ENCODE measurements at regions not wholly inside any gene's neighbourhood (a gene's known extent, or its start where the extent isn't known, plus 50 kb on each side); places are given as distances from the start of the nearest gene placed in this dataset.

DNA sequence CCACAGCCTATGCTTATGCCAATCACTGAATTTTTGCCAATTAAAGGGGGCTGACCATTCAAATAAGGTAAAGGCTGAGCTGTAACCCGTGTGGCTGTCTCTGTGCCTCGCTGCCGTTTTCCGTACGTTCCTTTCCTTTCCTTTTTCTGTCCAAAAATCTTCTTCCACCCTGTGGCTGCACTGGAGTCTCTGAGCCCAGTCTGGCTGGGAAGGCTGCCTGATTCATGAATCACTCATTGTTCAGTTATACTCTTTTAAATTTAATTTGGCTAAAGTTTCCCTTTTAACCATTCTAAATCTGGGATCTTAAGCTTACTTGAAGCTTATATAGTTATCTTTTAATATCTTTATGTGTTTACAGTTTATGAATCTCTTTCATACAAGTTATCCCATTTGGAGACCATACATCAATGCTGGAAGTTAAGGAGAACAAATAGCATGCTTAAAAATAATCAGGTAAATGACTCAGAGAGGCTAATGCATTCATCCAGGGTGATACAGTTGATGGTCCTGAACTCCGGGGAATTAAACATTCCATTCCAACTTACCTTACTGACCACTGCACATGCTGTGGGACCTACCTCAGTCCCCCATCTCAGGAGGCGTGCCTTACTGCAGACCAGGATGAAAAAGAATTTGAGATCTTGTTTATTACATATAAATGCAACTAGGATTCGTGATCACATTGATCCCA, 385.3 kb upstream of the ADARB2 start:
- TF ChIP-seq POLR2A (IDR thresholded peaks at IDR 0.05): no peak
- TF ChIP-seq POLR2AphosphoS5 (IDR thresholded peaks at IDR 0.05): no peak
- TF ChIP-seq, protein P1, sequence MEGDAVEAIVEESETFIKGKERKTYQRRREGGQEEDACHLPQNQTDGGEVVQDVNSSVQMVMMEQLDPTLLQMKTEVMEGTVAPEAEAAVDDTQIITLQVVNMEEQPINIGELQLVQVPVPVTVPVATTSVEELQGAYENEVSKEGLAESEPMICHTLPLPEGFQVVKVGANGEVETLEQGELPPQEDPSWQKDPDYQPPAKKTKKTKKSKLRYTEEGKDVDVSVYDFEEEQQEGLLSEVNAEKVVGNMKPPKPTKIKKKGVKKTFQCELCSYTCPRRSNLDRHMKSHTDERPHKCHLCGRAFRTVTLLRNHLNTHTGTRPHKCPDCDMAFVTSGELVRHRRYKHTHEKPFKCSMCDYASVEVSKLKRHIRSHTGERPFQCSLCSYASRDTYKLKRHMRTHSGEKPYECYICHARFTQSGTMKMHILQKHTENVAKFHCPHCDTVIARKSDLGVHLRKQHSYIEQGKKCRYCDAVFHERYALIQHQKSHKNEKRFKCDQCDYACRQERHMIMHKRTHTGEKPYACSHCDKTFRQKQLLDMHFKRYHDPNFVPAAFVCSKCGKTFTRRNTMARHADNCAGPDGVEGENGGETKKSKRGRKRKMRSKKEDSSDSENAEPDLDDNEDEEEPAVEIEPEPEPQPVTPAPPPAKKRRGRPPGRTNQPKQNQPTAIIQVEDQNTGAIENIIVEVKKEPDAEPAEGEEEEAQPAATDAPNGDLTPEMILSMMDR (IDR thresholded peaks at IDR 0.05): no peak
- no peak for TF ChIP-seq EP300 (IDR thresholded peaks at IDR 0.05; ENCODE audit: low read depth)
- Histone ChIP-seq H3K9me3 (peaks cover 2 to 3% of the 10 kb centered on the region in 2 donors), H3K27me3 (no peaks in the 10 kb centered on the region), H3K27ac (no peak overlapping the region), H3K36me3 (no peaks in the 10 kb centered on the region), H3K4me1 (no peaks in the 10 kb centered on the region), H3K4me3 (no peak overlapping the region)
- no peak for DNase-seq
- intact Hi-C loops (cut with DNase I; ENCODE audit: low total_unique reads): no loop called here
- in situ Hi-C loops (cut with MboI; ENCODE audit: low pct_ligation_motif_present in 1 of 4, low pct_unique_long_range_greater_than_20kb in 1 of 4, low sequenced_read_pairs in 3 of 4): no loop called here
- WGBS, 2 donors (ENCODE audit: low coverage in 1 of 2): 59 to 77% methylated on average over 8 of the region's 8 CpGs

DNA sequence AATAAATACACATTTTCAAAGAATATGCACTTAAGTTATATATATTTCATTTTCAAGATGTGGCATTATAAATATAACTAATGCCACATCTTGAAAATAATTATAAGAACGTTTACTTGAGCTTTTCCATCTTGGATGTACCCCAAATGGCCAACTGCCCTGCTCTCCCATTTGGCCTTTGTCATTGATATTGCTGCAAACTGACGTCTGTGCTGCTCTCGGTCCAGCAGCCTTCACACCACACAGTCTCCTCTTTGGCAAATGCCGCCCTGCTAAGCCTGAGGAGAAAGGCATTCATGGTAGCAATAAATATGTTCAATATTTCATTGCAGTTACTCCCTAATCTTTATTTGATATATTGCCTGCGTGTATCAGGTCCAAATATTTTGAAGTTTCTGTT, 384.6 kb upstream of the ADARB2 start:
- Histone ChIP-seq H3K4me1 (no peaks in the 10 kb centered on the region), H3K4me3 (no peak overlapping the region), H3K27ac (no peak overlapping the region), H3K36me3 (no peaks in the 10 kb centered on the region), H3K9me3 (peaks cover 3 to 4% of the 10 kb centered on the region in 2 donors), H3K27me3 (no peaks in the 10 kb centered on the region)
- no peak for DNase-seq
- 29 to 38% methylated on average over 4 to 5 of the region's 5 CpGs for WGBS, 2 donors (ENCODE audit: low coverage in 1 of 2)
- in situ Hi-C loops (cut with MboI; ENCODE audit: low pct_ligation_motif_present in 1 of 4, low pct_unique_long_range_greater_than_20kb in 1 of 4, low sequenced_read_pairs in 3 of 4) (no loop called here), intact Hi-C loops (cut with DNase I; ENCODE audit: low total_unique reads) (no loop called here)
- no peak for TF ChIP-seq POLR2A (IDR thresholded peaks at IDR 0.05)
- TF ChIP-seq EP300 (IDR thresholded peaks at IDR 0.05; ENCODE audit: low read depth): no peak
- TF ChIP-seq POLR2AphosphoS5 (IDR thresholded peaks at IDR 0.05): no peak
- TF ChIP-seq, protein P1 (IDR thresholded peaks at IDR 0.05): no peak

DNA sequence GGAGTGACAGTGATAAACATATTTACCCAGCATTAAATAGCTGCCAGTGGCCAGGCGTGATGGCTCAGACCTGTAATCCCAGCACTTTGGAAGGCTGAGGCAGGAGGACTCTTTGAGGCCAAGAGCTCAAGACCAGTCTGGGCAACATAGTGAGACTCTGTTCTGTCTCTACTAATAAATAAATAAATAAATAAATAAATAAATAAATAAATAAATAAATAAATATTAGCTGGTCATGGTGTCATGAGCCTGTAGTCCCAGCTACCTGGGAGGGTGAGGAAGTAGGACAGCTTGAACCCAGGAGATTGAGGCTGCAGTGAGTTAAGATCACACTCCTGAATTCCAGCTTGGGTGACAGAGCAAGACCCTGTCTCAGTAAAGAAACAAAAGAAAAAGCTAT, 384.0 kb upstream of the ADARB2 start:
- Histone ChIP-seq H3K27me3 (no peaks in the 10 kb centered on the region), H3K27ac (no peak overlapping the region), H3K4me1 (no peaks in the 10 kb centered on the region), H3K36me3 (no peaks in the 10 kb centered on the region), H3K4me3 (no peak overlapping the region), H3K9me3 (peaks cover under 1 to 4% of the 10 kb centered on the region in 2 donors)
- DNase-seq: no peak
- TF ChIP-seq, protein P1 (IDR thresholded peaks at IDR 0.05): no peak
- no peak for TF ChIP-seq POLR2AphosphoS5 (IDR thresholded peaks at IDR 0.05)
- no peak for TF ChIP-seq POLR2A (IDR thresholded peaks at IDR 0.05)
- TF ChIP-seq EP300 (IDR thresholded peaks at IDR 0.05; ENCODE audit: low read depth): no peak
- 73 to 100% methylated on average over 1 of the region's 1 CpG for WGBS, 2 donors (ENCODE audit: low coverage in 1 of 2)
- in situ Hi-C loops (cut with MboI; ENCODE audit: low pct_ligation_motif_present in 1 of 4, low pct_unique_long_range_greater_than_20kb in 1 of 4, low sequenced_read_pairs in 3 of 4) (no loop called here), intact Hi-C loops (cut with DNase I; ENCODE audit: low total_unique reads) (no loop called here)

DNA sequence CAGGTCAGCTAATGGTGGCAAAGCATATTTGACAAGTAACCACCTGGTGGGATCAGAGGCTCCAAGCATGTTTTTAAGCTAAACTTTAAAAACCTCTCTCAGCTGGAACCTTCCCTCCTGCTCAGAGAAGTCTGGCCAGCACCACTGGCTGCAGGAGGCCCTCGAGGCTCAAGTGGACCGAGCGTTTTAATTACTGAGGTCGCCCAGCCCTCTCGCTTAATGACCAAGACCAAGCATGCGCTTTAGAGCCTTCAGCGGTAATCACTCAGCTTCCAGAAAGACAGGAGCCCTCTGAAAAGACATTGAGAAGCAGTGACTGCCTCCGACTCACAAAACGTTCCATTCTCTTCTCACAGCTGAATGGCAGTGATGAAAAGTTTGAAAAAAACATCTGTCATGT, 383.4 kb upstream of the ADARB2 start:
- intact Hi-C loops (cut with DNase I; ENCODE audit: low total_unique reads): no loop called here
- no peak overlapping the region for H3K27ac ChIP-seq
- in situ Hi-C loops (cut with MboI; ENCODE audit: low pct_ligation_motif_present in 1 of 4, low pct_unique_long_range_greater_than_20kb in 1 of 4, low sequenced_read_pairs in 3 of 4): no loop called here
- no peaks in the 10 kb centered on the region for H3K4me1 ChIP-seq
- no peak overlapping the region for H3K4me3 ChIP-seq
- peaks cover 0 to 4% of the 10 kb centered on the region in 2 donors for H3K9me3 ChIP-seq
- DNase-seq: no peak
- no peaks in the 10 kb centered on the region for H3K27me3 ChIP-seq
- no peaks in the 10 kb centered on the region for H3K36me3 ChIP-seq
- TF ChIP-seq, protein P1 (IDR thresholded peaks at IDR 0.05): no peak
- no peak for TF ChIP-seq EP300 (IDR thresholded peaks at IDR 0.05; ENCODE audit: low read depth)
- TF ChIP-seq POLR2A (IDR thresholded peaks at IDR 0.05): no peak
- TF ChIP-seq POLR2AphosphoS5 (IDR thresholded peaks at IDR 0.05): no peak
- 55 to 60% methylated on average over 2 to 9 of the region's 9 CpGs for WGBS, 2 donors (ENCODE audit: low coverage in 1 of 2)
